Esophagus muscularis mucosa (tissue), 4 donors: ENCODE measurements at regions not wholly inside any gene's neighbourhood (a gene's known extent, or its start where the extent isn't known, plus 50 kb on each side); places are given as distances from the start of the nearest gene placed in this dataset.

Source experiments
- DNase-seq: peaks from one replicate; pipeline ENCODE4 v3.0.0-alpha.2; 2017; ENCODE audit errors: extremely low spot score
- H3K27ac ChIP-seq, 4 donors: fragments of 200-600 bp; sonication (generic); replicated peaks in 1 of 4; 1 replicate in 3 of 4; 2 replicates in 1 of 4; pipeline ENCODE4 v1.5.1; 2016 to 2019; ENCODE audit warnings: mild to moderate bottlenecking in 1 of 4
- H3K27me3 ChIP-seq, 4 donors: fragments of 200-600 bp; sonication (generic); one replicate each; pipeline versions ENCODE4 v1.5.1 to v1.6.0; 2016 to 2019
- H3K36me3 ChIP-seq, 4 donors: fragments of 200-600 bp; sonication (generic); one replicate each; pipeline ENCODE4 v1.5.1; 2016 to 2019
- H3K4me1 ChIP-seq, 4 donors: fragments of 200-600 bp; sonication (generic); one replicate each; pipeline ENCODE4 v1.5.1; 2016 to 2019
- H3K4me3 ChIP-seq, 4 donors: fragments of 200-600 bp; sonication (generic); 1 replicate in 2 of 4; 2 replicates in 2 of 4; pipeline ENCODE4 v1.5.1; 2016 to 2019; ENCODE audit warnings: mild to moderate bottlenecking in 4 of 4, moderate library complexity in 1 of 4
- H3K9me3 ChIP-seq, 4 donors: fragments of 200-600 bp; sonication (generic); 1 replicate in 3 of 4; 2 replicates in 1 of 4; pipeline ENCODE4 v1.5.1; 2016 to 2019
- CTCF ChIP-seq, 3 experiments: fragments of 200-600 bp in 2 of 3; fragments of 450-650 bp in 1 of 3; sonication (generic) in 2 of 3; IDR thresholded peaks; one replicate each; pipeline ENCODE4 v1.5.1; 2017 to 2019; ENCODE audit warnings: antibody characterized with exemption in 3 of 3, mild to moderate bottlenecking in 2 of 3, moderate library complexity in 1 of 3
- EP300 ChIP-seq: sonication (generic); formaldehyde crosslinking; IDR thresholded peaks from one replicate; pipeline ENCODE4 v1.6.1; 2017; ENCODE audit warnings: antibody characterized with exemption
- POLR2A ChIP-seq: fragments of 450-650 bp; IDR thresholded peaks from one replicate; pipeline ENCODE4 v1.6.1; 2017; ENCODE audit warnings: antibody characterized with exemption, moderate library complexity, mild to moderate bottlenecking, low read depth
- POLR2AphosphoS5 ChIP-seq, 2 donors: sonication (generic); formaldehyde crosslinking; IDR thresholded peaks; one replicate each; pipeline ENCODE4 v1.6.1; 2017; ENCODE audit warnings: antibody characterized with exemption in 2 of 2
- intact Hi-C: fragments of 100-400 bp; cut with DNase I; formaldehyde crosslinking; loops from one replicate; pipeline ENCODE4 v1.15.1; 2023

GRCh38 chr2:166545473-166545872 lies 51.4 kb upstream of the SCN7A start:
- Histone ChIP-seq H3K27me3 (no peaks in the 10 kb centered on the region), H3K4me3 (no peak overlapping the region), H3K4me1 (no peaks in the 10 kb centered on the region), H3K9me3 (no peaks in the 10 kb centered on the region), H3K36me3 (no peaks in the 10 kb centered on the region), H3K27ac (no peak overlapping the region)
- intact Hi-C loops, result no loop called here
- DNase-seq, result no peak
- no peak for TF ChIP-seq POLR2A
- no peak for TF ChIP-seq CTCF (IDR thresholded peaks at IDR 0.05)
- TF ChIP-seq EP300, result no peak
- TF ChIP-seq POLR2AphosphoS5 (IDR thresholded peaks at IDR 0.05), result no peak
